Activated CD4-positive, CD25-positive, alpha-beta regulatory T cell treated with anti-CD3 and anti-CD28 coated beads, Interleukin-2, amount 50 U/mL, for 24 hours (primary cell): ENCODE measurements at regions not wholly inside any gene's neighbourhood (a gene's known extent, or its start where the extent isn't known, plus 50 kb on each side); places are given as distances from the start of the nearest gene placed in this dataset.

Source experiments
- ATAC-seq, 2 donors: fragments of 150-1000 bp; cut with Tn5 transposase; one replicate each; pipeline ENCODE4 v1.10.0; 2021; ENCODE audit warnings: mild to moderate bottlenecking in 1 of 2, moderate library complexity in 1 of 2

DNA sequence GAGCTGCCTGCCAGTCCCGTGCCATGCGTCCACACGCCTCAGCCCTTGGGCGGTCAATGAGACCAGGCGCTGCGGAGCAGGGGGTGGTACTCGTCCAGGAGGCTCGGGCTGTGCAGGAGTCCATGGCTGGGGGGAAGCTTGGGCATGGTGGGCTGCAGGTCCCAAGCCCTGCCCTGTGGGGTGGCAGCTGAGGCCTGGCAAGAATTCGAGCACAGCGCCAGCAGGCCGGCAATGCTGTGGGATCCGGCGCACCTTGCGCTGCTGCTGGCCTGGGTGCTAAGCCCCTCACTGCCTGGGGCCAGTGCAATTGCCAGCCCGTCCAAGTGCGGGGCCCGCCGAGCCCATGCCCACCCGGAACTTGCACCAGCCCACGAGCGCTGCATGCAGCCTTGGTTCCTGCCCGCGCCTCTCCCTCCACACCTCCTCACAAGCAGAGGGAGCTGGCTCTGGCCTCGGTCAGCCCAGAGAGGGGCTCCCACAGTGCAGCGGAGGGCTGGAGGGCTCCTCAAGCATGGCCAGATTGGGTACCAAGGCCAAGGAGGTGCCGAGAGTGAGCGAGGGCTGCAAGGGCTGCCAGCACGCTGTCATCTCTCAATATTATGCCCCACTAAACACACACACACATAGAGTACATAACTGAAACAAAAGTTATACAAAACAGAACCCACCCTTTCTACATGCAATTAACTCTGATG, 307.7 kb downstream of the LMO4 start:
- no peak for ATAC-seq

DNA sequence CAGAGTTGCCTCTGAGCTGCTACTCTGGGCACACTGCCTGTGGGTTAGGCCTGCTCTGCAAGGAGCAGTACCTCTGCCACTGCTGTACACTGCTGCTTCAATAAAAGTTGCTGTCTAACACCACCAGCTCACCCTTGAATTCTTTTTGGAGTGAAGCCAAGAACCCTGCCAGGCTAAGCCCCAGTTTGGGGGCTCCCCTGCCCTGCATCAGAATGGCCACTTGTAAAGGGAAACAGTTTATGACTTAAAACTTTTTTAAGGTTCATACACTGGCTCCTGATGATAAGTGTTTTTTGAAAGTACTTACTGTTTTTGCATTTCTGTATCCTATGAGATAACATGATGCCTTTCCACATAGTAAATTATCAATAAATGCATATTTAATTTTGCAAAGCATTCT, 310.0 kb downstream of the LMO4 start:
- ATAC-seq = no peak

DNA sequence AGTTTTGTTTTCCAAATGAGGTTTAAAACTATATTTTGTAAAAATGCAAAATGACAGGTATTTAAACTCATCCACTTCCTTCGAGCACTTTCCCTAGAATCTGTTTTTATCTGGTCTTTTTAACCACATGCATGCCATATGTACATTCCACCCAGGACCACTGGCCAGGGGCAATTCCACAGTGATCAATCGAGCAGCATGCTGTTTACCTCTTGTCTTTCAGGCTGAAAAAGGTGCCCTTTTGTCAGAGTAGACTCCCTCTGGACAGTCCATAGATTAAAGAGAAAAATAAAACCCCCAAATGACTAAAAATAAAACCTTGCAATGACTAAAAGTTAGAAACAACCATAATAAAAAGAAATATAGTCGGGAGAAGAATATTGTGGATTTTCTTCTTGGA, 313.3 kb downstream of the LMO4 start:
- no peak for ATAC-seq

DNA sequence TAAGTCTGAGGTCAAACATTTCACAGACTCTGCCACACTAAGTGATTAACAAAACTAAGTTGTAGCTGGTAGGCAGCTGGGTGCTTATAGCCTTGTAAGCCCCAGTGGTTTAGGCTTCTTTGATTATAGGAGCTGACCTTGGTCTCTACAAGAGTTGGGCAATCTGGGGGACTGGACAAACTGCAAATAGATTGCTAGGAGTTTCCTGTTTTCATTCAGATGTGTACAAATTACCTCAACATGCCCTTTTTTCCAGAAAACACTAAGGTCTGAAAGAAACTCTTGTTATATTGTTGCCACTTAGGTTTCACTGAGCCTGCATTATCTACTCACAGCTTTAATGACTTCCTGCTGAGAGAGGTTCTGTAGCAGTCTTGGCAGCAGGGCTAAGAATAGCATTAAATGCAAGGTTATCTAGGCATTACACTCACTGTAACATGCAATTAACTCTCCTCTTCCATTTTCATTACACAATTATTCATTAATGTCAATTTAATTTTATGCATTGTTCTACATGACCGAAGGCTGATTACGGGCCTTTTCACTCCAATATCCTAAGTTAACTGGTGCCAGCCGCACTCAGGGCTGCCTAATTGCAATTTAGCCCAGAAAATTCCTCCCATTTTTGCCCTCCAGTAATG, 314.0 kb downstream of the LMO4 start:
- ATAC-seq = no peak

DNA sequence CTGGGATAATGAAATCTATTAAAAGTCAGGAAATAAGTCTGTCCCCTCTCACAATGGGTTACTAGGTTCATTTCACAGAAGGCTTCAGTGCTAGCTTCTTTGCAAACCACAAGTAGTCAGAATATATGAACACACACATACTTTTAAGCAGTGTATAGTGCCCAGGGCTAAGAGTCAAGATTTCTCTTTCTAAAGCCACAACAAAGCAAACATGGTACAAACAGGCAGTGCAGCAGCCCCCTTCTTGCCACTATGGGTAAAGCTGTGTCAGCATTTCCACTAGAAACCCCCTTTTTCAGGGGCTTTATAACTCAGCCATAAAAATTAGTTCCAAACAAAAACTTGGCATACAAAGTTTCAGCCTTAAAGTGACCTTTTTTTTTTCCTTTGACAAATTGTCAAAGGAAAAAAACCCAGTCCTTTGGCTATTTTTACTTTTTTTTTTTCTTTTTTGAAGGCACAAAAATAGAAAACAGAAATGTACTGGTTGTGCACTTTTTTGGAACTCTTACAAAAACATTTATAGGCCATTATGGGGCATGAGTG, 315.4 kb downstream of the LMO4 start:
- ATAC-seq = no peak

DNA sequence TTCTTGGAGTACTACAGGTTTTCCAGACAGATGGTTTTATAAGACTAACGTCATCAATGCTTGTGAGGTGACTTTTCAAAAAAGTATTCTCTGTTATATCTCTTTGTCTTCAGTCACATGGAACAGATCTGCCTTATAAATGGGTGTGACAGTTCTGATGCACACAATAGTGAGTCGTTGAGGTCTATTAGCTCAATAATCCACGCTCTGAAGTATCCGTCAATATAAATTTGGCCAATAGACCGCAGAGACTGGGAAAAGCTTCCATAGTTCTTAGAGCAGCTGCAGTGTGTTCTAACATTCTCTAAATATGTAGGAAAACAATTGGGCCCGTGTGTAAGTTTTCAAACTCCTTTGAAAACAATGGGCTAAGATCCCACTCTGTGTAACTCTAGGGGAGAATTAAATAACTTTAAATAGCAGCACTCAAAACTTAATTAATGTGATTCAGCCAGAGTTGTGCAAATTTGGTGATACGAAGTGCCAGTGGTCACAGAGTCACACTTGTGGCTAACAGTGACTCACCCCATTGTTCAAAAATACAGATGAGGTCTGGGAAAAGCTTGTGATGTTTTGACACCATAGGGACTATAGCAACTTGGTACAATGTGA, 316.0 kb downstream of the LMO4 start:
- ATAC-seq = peak in 1 of 2 donors; percentile 20

DNA sequence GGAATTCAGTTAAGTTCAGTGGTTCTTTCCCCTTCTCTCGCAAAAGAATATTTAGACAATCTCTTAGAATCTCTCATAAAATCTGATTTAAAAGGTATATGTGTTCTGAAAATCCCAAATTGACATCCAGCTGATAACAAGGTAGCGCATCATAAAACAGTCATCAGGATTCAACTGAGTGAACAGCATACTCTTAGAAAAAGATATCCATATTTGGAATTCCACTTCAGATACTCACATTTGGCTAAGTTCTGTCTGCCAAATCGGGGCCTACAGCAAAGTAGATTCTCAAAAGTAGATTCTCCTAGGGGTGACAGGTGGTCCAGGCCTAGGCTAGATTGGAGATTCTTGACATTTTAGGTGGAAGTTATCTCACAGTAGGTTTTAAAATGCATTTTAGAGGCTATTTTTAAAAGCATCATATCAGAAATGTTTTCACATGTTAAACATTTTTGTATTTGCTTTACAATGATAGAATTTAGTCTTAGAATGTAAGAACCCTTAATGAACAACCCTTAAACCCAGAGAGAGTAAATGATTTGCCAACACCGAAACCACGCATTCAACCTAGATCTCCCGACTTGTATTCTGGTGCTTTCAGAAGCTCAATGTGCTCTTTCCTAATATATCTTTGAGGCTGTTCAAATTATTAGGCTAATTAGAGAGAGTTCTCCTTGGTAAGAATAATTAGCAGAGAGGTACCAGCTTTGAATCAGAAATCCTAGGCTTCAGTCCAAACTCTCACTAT, 318.9 kb downstream of the LMO4 start:
- ATAC-seq = no peak

DNA sequence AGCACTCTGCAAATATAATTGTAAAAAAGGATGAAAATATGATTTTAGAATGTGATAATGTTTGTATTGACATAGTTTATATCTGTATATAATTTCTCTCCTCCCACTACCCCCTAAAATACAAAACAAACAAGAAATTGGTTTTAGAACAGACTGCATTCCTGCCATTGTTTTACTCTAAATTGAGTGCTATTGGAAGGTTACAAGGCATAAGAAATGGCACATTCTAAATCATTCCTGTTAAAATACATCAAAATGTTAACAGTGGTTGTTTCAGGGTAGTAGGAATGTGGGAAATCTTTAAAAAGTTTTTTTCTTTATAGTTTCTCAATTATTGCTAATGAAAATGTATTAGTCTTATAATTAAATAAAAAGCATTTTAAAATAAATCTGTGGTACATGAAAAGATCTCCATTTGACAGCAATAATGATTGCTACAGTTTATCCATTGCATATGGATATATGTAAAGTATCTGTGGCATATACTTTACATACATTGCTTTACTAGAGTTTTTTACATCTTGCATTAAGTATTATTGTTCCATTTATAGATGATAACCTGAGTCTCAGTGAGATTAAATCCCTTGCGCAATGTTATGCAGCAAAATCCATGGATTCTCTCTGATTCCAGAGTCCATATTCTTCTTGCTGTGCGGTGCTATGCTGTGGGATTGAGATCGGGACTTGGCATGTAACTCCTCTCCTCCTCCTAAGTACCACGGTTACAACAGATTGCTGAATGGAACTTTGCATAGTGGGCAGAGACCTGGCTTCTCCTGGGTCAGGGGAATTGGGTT, 319.8 kb downstream of the LMO4 start:
- no peak for ATAC-seq

DNA sequence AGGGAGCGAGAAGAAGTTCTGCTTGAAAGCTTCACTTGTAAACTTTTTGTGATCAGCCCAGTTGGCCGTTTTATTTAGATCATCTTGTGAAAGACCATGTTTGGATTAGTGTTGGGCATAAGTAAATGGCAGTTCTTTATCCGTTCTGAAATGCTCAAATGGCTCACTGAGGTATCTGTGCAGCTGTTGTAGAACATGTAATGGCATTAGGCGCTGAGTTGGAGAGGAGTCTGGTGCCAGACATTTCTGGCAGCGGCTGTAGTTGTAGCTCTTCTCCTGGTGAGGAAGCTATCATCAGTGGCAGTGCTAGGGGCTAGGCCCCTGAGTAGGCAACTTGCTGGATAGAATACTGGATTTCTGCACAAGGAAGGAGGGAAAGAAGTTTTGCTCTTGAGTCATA, 321.6 kb downstream of the LMO4 start:
- ATAC-seq = no peak

DNA sequence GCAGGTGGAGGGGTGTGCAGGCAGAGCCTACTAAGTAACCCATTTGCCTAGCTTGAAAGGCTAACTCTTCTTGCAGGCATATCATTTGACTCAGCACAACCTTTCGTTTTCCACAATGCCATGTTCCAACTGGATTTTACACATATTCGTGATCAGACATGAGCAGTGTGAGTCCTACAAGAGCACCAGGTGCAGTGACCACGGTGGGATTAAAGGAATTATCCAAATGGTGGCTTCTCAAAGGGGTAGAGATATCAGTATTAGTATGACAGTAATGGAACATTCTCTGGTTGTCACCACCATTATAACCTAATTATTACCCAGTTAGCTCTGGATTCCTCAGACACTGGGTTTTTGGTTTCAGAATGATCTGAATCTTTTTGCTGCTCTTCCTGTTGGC, 323.5 kb downstream of the LMO4 start:
- ATAC-seq = no peak

DNA sequence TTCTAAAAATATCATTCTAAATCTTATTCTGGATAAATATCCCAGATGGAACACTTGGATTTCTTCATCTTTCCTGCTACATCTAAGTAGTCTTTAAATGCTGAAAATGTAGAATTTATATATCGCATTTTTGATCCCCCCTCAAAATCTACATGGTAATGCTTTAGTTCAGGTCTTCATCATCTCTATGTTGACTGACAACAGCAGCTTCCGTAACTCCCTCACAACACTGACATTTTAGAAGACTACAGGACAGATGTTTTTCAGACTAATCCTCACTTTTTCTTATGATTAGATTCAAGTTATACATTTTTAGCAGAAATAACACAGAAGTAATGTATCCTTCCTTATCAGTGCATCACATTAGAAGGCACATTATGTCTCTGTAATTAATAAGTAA, 336.5 kb downstream of the LMO4 start:
- no peak for ATAC-seq

DNA sequence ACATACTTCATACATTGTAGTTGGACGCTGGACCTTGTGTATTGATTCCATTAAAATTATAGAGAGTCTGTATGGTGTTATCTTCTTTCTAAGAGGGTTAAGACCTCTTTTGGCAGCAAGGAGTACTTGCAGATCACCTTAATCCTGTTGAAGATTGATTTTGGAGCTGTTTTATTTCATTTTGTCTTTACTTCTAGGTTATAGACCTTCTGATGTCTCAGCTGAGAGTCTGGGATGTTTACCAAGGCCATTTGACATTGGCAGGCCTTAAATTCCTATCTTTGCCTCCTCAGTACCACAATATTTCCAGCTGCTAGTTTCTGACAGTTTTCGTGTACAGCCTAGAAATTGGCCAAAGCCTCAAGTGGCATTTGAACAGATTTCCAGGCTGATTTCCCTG, 338.0 kb downstream of the LMO4 start:
- ATAC-seq = no peak

DNA sequence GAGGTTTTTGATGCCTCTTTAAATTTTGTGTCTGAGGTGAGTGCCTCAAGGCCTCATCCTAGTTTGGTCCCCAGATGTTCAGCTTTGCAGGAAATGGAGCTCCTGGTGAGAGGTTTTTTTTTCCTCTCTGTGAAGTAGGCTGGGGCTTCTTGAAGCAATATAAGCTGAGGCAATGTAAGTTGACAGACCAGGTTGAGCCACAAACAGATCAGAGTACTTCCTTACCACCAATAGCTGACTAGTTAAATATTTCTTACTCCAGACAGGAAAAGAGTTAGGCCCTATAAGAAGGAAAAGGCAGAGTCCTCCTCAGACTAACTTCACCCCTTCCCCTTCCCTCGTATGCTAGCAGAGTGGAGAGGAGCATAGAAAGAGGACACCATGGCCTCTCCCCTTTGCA, 341.0 kb downstream of the LMO4 start:
- no peak for ATAC-seq

DNA sequence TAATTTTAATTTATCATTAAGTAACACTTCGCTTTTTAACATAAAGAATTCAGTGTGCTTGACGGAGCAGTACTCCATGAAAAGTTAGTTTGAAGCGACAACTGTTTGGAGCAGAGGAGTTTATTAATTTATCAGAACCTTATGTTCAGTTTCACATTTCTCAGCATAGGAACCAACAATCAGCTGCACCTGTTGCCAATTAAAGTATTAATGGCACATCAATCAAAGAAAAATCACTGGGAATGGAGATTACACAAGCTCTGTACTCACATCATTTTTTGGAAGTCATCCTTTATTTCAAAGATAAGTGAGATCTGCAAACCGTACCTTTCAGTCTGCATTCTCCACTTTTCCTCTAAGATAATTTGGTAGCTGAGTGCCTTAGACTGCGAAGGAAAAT, 344.6 kb downstream of the LMO4 start:
- no peak for ATAC-seq

DNA sequence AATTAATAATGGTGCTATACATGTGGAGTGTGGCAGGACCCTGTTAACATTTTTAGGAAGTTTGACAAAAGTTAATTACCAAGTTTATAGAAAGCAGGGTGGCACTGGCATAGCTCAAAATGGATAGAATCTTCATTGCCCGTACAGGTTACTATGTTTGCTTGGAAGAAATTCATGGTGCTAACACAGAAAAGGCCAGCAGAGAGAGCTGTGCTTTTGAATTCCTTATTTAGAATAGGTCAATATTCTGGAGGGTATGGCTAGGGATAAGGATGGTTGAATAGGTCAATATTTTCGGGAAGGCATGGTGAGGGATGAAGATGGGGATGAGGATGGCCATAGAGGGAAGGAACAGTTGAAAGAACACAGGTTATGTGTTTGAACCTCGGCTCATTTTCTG, 345.1 kb downstream of the LMO4 start:
- no peak for ATAC-seq

DNA sequence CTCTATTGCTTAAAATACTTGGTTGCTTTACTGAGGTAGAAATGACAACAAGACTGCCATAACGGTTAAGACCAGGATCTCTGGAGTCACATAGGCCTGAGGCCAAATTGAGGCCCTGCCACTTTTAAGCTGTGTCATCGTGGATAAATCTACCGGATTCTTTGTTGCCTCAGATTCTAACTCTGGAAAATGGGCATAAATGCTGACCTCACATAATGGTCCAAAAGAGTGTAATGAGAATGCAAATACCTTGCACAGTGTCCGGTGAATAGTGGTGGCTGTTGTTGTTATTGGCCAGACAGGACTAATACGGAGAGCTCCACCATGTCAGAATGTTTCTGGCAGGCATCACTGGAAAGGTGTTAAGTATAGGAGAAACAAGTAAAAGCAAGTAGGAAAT, 346.1 kb downstream of the LMO4 start:
- no peak for ATAC-seq

DNA sequence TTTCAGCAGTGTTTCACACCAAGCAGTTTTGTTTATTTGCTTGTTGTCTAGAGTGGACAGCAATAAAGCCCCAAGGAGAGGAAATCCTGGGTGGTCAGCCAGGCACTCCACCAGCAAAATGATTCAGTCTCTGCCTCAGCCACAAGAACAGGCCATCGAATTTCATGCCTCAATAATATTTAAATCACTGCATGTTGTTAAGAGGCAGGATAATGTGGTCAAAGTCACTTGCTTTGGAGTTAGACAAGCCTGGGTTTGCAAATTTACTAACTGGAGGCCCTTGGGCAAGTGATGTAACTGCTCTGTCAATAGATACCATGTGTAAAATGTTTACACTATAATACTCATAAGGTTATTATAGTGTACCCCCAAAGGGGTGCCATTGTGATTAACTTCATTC, 349.6 kb downstream of the LMO4 start:
- ATAC-seq = no peak

DNA sequence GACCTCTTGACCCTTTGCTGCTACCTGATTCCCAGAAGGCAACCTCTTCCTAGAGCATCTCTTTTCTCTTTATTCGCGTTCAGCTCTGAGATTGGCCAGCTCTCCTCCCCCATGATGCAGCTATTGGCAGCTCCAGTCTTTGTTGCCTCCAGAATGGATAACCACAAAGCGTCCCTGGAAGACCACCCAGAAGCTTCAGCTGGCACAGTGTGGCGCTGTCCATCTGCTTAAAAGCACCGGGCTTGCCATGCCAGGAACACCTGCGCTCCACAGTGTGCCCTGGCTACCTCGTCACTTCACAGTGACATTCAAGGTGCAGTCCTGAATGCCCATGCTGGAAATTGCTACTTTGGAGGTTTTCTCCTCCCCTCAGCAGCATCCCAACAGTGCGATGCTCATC, 353.9 kb downstream of the LMO4 start:
- no peak for ATAC-seq

DNA sequence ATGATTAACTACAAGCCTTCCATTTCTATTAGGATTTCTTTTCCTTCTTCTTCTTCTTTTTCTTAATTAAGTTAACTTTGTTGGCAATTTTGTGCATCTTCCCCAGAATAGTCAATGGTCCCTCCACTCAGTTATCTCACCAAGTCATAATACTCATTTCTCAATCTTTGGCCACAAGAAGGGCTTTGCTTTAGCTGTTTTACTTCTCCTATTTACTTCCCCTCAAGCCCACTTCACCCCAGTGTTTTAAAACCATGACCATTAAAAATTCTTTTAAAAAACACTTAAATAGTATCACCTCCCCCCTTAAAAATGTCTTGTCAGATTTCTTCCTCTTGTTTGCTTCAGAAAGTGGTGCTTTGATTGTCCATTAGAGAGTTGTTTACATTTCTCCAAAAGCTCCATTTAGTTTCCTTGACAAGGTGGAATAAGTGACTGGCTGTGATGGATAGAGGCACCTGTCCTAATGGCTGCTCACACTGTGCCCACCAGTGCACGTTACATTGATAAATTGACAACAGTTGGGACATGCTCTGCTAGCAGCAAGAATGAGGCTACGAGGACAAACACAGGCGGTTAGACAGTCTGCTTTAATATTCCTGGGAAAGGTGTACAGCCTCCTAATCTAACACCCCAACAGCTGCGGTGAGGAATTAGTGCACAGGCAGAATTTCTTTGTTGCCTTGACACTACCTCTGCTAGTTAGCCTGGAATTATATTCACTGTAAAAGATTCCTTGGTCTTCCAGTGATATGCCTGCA, 354.7 kb downstream of the LMO4 start:
- ATAC-seq = no peak

DNA sequence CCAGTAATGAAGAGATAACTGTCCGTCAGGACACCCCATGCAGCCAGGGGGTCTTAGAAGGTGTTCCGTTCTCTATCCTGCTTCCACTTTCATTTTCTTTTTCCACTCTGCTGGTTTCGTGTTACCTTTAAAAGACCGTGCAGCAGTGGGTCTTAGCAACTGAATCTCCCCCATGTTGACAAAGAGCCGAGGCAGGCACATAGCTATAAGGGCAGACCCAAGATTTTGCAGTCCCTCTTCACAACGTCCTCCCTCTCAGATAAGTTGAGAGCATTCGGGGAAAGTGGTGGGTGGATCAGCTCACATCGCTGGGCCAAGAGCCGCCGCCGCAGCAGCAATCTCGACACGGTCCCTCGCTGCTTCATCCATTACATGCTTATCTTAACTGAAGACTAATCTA, 355.5 kb downstream of the LMO4 start:
- ATAC-seq = no peak

DNA sequence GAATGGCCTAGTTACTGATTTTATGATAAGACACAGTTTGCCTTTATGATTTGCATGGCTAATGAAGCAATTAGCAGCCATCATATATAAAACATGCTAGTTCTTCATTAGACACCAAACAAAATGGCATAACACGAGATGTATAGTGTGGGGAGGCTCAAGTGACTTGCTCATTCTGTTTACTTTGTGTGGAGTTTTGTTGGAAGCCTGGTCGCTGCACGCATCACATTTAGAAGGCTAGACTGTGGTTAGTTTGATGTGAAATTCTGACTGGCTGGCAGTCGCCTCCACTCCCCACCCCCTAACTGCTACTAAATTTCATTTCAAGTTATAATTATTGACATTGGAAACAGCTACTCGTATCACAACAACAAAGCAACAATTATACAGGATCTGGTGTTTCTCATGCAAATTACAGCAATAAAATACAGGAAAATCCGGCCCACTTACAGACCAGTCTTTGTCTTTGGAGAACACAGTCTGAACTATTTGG, 356.1 kb downstream of the LMO4 start:
- no peak for ATAC-seq
